HG03095 (cell line): ENCODE measurements at regions not wholly inside any gene's neighbourhood (a gene's known extent, or its start where the extent isn't known, plus 50 kb on each side); places are given as distances from the start of the nearest gene placed in this dataset.
"Not testable (repeated sequence)": the region's sequence is repeated elsewhere in the genome, so short reads cannot be mapped to it uniquely, and the experiment has no call there.

Source experiments
- ATAC-seq: cut with Tn5 transposase; IDR thresholded peaks from one replicate; pipeline ENCODE4 v1.9.1; 2021; ENCODE audit warnings: moderate library complexity; ENCODE audit not compliant: unreplicated experiment

DNA sequence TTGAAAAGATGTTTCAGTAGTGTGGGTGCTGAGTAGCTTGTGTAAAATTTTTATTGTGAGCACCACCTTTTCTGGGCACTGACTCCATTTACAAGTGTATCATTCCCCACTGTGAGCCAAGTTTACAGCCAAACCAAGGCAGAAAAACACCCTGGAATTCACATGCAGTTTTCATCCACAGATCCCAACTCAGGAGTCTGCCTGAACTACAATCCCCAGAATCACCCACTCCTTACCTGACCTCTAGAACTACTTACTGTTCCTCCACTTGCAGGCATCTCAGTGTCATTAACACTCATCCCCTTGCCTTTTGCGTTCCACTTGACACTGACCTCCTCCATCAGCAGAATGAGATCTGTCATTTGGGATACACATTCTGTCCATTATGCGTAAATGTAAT lies 2042.6 kb upstream of the CDH6 start:
- ATAC-seq = no peak

DNA sequence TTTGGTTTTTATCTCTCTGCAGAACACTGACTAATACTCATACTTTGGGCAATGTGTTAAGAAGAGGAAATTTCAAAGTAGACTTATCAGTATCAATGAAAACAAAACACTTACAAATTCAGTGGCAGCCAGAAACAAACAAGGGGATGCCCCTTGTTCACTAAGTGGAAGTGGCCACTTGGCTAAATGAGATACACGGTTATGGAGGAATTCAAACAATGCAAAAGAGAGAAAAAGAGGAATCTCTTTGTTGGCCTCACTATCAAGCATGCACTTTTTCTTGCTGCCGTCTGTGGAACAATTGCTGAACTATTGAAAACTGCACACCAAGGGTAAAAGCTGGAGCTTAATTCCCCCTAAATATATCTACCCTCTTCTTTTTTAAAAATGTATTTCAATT lies 2044.9 kb upstream of the CDH6 start:
- no peak for ATAC-seq

DNA sequence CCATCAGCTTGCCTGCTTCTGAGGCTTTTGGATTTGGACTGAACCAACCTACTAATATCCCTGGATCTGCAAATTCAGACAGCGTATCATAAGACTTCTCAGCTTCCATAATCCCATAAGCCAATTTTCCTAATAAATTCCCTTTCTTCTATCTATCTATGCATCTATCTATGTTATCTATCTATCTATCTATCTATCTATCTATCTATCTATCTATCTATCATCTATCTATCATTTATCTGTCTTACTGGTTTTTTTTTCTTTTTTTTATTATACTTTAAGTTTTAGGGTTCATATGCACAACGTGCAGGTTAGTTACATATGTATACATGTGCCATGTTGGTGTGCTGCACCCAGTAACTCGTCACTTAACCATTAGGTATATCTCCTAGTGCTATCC lies 2045.4 kb upstream of the CDH6 start:
- ATAC-seq = no peak

DNA sequence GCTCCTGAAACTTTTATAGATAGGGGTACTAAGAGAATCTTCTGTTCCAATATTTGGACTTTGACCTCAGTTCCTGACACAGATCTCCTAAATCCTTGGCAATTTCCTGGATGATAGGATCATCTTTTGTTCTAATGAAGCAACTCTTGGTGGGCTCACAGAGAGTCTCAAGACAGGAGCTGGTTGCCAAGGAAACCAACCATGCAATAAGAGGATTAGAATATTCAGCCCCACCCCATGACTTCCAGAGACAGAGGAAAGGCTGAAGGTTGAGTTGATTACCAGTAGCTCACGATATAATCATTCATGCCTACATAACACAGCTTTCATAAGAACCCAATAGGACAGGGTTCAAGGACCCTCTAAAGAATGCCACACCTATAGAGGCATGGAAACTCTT lies 2050.2 kb upstream of the CDH6 start:
- ATAC-seq = no peak

DNA sequence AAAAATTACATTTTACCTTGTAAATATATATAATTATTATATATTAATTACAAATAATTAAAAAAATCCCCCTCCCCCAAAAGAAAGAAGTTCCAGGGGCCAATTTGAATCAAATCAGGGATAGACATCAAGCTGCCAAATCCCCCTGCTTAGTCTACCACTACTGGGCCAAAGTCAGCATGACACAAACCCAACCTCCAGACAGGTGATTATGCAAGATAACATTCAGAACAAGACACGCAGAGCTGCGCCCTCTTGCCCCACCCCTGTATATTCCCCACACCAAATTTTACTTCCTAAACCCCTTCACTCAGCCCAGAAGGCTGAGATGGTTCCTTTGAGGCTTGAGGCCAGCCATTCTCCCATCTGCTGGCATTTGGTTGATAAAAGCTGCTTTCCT lies 2059.1 kb upstream of the CDH6 start:
- ATAC-seq = no peak

DNA sequence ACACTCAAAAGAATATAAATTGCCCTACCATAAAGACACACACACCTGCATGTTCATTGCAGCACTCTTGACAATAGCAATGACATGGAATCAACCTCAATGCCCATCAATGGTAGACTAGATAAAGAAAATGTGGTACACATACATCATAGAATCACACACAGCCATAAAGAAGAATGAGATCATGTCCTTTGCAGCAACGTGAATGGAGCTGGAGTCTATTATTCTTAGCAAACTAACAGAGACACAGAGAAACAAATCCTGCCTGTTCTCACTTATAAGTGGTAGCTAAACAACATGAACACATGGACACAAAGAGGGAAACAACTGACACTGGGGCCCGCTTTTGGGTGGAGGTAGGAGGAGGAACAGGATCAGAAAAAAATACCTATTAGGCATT lies 2062.2 kb upstream of the CDH6 start:
- ATAC-seq = no peak

DNA sequence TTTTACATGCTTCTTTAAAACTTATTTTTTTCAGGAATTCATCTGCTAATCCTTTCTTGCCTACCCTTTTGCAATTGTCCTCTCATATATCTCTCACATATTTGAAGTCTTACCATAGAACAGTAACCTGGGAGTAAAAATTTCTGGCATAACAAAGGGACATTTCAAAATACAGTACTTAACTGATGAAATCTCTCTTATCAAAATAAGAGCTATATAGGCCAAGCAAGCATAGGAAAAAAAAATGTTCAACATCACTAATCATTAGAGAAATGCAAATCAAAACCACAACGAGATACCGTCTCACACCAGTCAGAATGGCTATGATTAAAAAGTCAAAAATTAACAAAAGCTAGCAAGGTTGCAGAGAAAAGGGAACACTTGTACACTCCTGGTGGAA lies 2062.7 kb upstream of the CDH6 start:
- no peak for ATAC-seq

DNA sequence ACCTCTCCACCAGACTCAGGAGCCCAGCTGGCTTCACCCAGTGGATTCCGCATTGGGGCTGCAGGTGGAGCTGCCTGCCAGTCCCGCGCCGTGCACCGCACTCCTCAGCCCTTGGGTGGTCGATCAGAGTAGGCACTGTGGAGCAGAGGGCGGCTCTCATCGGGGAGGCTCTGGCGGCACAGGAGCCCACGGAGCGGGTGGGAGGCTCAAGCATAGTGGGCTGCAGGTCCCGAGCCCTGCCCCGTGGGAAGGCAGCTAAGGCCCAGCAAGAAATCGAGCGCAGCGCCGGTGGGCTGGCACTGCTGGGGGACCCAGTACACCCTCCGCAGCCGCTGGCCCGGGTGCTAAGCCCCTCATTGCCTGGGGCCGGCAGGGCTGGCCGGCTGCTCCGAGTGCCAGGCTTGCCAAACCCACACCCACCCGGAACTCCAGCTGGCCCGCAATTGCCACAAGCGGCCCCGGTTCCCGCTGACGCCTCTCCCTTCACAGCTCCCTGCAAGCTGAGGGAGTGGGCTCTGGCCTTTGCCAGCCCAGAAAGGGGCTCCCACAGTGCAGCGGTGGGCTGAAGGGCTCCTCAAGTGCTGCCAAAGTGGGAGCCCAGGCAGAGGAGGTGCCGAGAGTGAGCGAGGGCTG lies 2065.8 kb upstream of the CDH6 start:
- not testable (repeated sequence) for ATAC-seq

DNA sequence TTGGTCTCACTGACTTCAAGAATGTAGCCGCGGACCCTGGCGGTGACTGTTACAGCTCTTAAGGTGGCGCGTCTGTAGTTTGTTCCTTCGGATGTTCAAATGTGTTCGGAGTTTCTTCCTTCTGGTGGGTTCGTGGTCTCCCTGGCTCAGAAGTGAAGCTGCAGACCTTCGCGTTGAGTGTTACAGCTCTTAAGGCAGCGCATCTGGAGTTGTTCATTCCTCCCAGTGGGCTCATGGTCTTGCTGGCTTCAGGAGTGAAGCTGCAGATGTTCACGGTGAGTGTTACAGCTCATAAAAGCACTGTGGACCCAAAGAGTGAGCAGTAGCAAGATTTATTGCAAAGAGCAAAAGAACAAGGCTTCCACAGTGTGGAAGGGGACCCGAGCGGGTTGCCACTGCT lies 2067.0 kb upstream of the CDH6 start:
- ATAC-seq = not testable (repeated sequence)

DNA sequence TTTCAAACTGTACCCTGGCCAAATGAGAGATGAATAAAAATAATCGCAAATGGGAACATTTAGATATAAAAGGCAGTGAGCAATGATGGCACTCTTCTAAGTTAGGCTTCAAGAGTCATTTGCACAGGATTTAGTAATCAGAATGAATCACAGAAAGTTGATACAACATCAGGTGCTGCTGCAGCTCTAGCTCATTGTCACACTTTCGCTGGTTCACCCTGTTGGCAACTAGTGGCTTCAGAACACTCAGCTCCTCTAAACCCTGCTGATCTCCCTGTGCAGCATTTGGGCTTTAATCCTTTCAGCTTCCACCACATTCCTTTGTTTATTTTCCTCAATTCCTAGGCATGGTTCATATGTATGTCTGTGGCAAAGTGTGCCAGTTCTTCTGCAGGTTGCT lies 2071.2 kb upstream of the CDH6 start:
- ATAC-seq = no peak

DNA sequence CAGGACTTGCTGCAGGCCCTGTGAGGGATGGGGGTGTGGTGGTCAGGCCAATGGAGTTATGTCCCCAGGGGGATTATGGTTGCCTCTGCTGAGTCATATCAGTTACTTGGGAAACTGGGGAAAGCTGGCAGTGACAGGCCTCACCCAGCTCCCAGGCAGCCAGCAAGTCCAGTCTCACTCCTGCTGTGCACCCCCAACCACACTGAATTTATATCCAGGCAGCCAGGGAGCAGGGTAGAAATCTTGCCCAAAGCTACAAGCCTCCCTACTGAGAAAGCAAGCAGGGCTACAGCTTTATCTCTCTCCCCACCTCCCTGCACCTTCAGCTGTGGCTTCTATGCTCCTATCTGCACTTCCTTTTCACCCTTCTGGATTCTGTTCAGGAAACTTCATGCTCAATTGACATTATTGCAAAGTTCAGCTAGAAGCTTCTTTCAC lies 2076.0 kb upstream of the CDH9 start:
- ATAC-seq = no peak

DNA sequence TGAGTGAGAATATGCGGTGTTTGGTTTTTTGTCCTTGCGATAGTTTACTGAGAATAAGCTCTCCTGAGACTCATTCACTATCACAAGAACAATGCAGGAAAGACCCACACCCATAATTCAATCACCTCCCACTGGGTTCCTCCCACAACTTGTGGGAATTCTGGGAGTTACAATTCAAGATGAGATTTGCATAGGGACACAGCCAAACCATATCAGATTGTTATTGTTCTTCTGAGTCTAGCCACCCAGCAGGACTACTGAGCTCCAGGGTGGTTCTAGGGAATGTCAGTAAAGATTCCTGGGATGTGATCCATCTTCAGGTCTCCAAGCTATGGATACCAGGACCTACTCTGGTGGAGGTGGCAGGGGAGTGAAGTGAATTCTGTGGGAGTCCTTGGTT lies 2075.1 kb upstream of the CDH9 start:
- ATAC-seq = no peak

DNA sequence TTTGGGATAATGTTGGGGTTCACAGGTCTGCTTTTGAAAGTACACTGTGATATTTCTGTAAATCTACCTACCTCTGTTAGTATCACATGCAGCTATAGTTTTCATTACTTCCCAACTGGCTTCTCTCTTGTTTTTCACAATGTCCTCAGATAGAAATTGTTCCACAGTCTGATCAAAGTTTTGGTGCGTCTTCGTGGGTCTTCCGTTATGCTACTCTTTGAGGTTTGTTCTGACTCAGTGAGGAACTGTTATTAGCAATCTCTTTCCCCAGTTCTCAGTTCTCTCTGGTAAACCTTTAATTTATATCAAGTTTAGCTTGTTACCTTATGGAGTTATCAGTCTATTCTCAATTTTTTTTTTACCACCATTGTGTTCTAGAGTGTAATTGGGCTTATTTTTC lies 2061.2 kb upstream of the CDH9 start:
- ATAC-seq = no peak

DNA sequence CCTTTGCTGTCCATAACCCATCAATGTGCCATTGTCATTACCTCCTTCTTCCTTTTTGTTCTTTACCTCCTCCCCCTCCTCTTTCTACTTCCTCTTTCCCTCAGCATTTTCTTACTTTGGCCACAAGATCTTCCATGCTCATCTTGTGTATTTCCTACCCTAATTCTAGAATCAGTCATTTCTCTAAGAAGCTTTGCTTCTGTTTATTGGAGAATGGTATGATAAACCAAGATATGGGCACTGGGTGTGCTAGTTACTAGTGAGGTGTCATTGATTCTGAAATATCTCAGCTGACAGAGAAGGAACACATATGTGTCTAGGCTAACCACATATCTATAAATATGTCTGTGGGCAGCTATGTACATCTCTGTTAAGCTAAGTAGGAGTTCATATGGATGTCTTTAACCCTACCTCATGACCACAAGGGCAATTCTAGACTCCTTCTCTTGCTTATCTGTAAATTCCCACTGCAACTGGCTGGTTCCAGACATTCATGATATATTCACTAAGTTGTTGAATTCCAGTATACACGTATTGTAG lies 2051.3 kb upstream of the CDH9 start:
- no peak for ATAC-seq

DNA sequence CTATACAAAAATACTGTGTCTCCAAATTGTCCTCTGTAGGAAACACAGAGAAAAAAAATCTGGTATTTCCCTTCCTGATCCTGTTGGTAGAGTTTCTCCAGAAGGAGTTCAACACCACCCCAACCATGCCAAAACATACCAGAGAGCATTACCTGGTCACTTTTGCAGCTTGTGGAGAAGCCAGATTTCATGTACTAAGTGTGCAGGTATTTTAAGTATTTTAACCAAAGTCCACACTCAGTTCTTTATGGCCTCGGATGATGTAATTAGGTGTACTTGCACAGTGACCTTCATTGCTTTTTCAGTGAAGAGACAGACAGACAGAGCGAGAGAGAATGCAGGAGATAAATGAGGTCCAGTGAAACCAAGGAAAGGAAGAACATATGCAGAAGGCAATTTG lies 2046.8 kb upstream of the CDH9 start:
- no peak for ATAC-seq

DNA sequence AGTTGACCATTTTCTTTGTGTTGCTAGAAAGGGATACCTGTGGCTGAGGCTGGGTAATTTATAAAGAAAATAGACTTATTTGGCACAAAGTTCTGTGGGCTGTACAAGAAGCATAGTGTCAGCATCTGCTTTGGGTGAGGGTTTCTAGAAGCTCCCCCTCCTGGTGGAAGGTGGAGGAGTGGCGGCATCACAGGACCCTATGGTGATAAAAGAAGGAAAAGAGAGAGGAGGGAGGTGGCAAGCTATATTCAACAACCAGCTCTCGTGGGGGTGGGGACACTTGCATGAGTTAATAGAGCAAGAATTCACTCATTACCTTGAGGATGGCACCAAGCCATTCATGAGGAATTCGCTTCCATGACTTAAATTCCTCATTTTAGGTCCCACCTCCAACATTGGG lies 2041.4 kb upstream of the CDH9 start:
- ATAC-seq = no peak

DNA sequence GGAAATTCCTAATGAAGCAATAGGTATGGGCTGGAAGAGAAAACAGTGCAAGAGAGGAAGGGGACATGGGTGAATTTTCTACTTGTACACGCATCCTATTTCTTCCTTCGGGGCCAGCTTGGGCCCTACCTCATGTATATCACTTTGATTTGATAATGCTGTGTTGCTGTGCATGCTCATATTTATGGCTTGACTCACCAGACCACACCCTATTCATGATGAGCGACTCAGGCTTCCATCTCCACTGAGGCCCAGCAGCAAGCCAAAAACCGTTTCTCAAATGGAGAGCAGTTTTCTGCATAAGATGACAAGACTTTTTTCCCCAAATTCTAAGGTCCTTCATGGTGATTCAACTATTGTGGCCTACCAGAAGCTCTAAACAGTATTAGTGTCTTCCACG lies 2039.1 kb upstream of the CDH9 start:
- no peak for ATAC-seq

DNA sequence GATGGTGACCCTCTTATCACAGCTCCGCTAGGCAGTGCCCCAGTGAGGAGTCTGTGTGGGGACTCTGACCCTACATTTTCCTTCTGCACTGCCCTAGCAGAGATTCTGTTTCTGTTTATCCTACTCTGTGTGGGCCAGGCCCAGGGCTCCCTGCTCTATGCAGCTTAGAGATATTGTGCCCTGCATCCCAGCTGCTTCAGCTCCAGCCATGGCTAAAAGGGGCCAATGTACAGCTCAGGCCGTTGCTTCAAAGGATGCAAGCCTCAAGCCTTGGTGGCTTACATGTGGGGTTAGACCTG lies 2030.7 kb upstream of the CDH9 start:
- ATAC-seq = no peak

DNA sequence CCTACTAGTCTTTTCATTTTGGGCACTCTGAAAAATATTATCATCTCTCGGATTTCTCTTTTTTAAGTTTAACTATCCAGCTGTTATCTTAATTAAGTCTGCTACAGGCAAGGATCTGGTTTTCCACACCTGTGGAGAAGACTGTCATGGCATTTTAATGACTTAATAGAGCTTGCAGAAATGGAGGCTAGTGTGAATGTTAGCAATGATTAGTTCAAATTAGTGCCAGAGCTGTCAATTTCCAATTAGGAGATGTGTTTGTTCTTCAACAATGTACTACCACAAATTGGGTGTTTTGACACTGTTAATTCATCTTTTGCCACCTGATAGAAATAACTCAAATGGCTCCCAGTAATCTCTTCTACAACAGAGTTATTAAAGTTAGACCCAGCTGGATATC lies 2023.0 kb upstream of the CDH9 start:
- no peak for ATAC-seq

DNA sequence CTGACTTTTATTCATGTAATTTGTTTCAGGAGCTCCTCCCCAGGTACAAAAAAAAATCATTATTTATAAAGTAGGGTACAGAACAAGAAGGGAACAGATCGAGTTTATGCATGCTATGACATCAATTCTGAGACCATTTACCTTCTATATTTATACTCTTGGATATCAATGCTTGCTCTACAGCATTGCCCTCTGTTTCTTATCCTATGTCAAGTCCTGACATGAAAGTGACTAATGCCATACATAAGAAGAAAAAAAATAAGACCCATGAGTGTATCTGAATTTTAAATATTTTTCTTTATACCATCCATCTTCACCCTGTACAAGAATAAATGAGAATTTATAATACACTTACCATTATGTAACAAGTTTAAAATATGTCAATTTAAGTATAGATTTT lies 2016.3 kb upstream of the CDH9 start:
- no peak for ATAC-seq

DNA sequence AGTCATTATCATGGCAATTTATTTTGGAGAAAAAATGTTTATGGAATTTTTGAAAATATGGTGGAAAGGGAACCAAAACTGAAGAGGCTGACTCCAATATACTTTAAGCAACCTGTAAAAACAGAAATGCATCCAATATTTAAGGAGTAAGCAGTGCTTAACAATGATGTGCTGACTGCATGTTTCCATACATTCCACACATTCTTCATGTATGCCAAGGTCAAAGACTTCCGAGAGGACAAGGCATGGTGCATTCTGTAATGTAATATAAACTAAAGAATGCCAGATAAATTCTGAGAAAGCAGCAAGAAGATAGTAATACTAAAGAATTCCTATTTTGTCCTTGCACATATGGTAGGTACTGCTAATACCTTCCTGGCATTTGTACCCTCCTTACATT lies 2015.9 kb upstream of the CDH9 start:
- no peak for ATAC-seq

DNA sequence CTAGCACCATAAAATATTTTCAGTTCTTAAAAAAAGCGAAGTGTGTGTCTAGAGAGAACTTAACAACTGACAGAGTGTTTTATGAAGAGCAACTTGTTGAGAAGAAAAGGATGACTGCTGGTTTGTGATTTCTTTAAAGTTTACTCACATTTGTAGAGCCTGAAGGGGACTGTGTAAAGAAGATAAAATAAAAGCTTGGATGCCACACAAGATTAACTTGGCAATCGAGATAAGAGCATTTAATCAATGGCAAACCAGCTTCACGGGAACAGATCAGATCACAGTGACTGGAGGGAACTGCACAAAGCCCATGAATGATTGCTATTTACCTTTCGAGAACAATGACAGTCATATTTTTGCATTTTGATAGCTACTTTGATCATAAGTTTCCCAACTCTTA lies 2013.1 kb upstream of the CDH9 start:
- no peak for ATAC-seq

DNA sequence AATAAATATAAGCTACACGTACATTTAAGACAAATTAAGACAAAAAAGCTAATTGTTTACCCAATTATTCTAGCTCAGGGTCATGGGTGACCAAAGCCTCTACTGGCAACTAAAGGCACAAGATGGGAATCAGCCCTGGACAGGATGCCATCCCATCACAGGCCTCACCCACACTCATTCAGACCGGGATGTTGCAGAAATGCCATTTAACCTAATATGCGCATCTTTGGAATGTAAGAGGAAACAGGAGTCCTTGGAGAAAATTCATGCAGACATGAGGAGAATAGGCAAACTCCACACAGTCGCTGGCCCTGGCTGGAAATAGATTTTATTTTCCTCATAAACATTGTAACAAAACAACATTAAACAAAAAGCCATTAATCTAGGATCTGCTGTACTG lies 2003.8 kb upstream of the CDH9 start:
- no peak for ATAC-seq

DNA sequence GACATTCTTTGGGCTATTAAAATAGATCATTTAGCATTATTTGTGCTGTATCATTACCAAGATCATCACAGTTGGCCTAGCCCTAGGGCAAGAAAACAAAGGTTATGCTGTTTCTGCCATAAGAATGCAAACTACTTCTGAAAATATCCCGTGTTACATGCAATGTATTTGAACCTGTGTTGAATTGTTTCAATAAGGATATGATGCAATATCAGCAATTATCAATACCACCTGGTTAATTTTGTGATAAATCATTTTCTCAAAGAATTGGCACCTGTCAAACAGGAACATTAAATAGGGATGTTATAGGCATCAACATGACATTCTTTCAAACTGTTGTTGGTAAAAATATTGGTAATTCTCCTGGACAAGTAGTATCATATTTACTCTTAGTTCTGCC lies 2002.0 kb upstream of the CDH9 start:
- no peak for ATAC-seq
